ENCODE measurements at regions not wholly inside any gene's neighbourhood (a gene's known extent, or its start where the extent isn't known, plus 50 kb on each side); places are given as distances from the start of the nearest gene placed in this dataset.
"Not testable (repeated sequence)": the region's sequence is repeated elsewhere in the genome, so short reads cannot be mapped to it uniquely, and the experiment has no call there.

DNA sequence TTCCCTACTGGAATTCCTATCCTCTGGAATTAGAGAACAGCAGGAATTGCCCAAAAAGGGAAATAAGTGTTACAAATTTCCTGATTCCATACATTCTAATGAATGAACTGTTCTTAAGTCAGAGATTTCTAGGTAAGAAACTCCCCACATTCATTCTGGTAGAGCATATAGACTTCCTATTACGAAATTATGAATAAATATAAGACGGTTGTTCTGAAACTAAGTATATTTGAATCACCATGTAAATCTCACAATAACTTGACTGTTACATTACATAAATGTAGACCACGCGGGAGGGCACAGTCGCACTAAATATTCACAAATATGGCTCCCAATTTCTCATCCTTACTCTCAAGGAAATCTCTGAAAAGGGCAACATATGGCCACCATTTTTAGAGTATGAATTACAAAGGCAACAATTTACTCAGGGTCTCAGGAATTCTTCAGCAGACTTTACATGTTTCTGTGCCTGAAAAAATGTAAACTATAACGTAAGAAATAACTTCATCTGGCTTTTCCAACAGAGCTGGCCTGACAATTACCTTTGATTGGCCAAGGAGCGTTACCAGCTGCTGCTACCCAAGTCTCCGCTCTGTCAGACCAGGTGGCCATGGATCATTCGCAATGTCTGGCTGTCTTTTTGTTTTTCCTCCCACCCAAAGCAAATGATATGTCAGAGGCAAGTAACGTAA is 115.8 kb downstream of the MPP7 start:
- DNase-seq: no peak

- DNase-seq: no peak
Measured at GRCh38 chr10:28186461-28186860, 116.4 kb downstream of the MPP7 start.

DNA sequence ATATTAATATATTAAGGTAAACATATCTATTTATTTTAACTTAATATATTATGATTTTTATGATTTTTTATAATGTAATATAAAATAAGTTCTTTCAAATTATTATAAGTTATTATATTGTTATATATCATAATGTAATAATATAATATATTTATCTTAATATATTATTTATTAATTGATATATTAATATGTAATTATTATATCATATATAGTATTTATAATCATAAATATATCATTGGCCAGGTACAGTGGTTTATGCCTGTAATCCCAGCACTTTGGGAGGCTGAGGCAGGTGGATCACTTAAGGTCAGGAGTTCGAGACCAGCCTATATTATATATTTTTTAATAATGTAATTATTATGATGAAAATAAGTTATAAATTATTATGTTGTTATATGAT is 118.1 kb downstream of the MPP7 start:
- no peak for DNase-seq

DNA sequence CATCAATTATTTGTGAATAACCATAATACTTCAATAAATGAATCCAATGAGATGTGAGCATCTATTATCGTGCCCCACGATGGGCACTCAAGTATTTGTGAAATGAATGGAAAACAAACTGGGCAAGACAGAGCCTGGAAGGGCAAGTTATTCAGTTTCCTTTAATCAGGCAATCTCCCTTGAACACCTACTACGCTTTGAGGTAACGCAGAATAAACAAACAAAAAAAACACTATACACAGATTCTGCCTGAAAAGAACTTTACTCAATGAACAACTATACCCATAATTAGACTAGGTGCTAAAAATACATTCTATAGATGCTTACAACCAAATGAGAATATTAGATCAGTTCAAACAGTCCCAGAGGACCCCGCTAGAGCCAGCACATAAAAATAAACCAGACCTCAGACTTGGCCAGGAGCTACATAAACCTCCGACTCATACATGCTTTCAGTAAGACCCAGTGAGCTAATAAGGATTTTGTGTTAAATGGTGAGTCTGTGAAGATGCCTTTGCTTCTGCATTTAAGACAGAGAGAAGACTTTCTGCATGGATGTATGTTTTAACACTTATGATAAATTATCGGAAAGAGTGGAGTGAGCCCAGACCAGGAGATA is 121.3 kb downstream of the MPP7 start:
- no peak for DNase-seq

DNA sequence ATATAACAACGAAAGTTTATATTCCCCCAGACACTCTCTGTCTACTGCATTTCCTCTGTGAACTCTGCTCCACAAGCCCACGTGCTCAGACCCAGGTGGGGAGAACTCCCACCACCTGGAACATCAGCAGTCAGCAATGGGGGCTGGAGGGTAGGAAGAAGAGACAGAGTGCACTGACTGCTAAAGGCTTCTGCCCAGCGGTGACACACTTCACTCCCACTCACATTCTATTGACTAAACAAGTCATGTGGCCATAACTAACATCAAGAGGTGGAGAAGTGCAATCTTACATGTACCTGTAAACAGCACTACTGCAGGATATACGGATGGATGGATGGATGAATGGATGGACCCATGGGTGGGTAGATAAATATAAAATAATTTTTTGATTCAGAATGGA is 122.2 kb downstream of the MPP7 start:
- DNase-seq: peak; percentile 61

- no peak for DNase-seq
Measured at GRCh38 chr10:28179743-28180099, 123.1 kb downstream of the MPP7 start.

GRCh38 chr10:28179006-28179742 is 123.7 kb downstream of the MPP7 start:
- DNase-seq: peak; percentile 12

GRCh38 chr10:28177944-28178637 is 124.8 kb downstream of the MPP7 start:
- peak; percentile 31 for DNase-seq

- not testable (repeated sequence) for DNase-seq
Measured at GRCh38 chr10:28176498-28176897, 126.4 kb downstream of the MPP7 start.

- no peak for DNase-seq
Measured at GRCh38 chr10:28172223-28172610, 130.6 kb downstream of the MPP7 start.

DNA sequence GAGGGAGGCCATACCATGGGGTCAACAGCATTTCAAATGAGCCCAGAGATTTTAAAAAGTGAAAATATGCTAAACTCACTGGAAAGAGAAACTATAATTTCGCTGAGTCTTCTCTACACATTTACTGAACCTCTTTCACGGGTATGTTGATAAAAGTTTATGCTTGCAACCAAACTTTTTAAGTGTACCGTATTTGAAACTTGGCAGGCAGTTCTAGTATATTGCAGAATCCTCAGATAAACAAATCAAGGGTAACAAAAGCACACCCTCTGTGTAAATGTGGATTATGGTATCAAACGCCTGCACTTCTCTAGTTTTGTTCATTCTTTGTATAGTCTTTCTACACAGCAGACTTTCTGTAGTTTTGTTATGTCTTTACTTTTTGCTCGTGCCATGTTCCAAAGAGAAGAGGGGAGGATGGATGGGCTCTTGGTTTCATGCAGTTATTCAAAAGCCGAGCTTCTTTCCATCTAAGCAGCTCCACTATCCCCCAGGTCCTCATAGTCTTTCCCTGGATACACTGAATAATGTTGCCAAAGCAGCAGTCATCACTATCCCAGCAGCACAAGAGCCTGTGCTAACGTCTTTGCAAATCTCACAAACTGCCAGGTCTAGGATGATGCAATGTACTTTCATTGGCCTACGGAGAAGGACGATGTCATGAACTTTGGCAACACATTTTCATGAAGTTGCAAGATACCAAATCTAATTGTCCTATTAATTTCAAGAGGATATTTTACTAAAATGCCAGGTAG is 131.2 kb downstream of the MPP7 start:
- DNase-seq: no peak

DNA sequence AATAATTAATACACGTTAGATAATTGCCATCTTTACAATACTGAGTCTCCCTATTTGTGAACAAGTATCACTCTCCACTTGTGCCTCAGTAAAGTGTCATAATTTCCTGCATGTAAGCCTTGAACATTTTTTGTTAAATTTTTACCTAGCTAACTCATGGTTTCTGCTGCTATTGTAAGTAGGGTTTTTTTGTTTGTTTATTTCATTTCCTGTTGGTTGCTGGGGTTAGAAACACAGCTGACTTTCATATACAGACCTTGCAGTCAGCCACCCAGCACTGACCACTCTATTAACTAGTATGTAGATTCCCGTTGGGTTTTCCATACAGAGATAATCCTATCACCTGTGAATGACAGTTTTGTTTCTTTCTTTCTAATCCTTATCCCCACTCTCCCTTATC is 133.3 kb downstream of the MPP7 start:
- no peak for DNase-seq

DNA sequence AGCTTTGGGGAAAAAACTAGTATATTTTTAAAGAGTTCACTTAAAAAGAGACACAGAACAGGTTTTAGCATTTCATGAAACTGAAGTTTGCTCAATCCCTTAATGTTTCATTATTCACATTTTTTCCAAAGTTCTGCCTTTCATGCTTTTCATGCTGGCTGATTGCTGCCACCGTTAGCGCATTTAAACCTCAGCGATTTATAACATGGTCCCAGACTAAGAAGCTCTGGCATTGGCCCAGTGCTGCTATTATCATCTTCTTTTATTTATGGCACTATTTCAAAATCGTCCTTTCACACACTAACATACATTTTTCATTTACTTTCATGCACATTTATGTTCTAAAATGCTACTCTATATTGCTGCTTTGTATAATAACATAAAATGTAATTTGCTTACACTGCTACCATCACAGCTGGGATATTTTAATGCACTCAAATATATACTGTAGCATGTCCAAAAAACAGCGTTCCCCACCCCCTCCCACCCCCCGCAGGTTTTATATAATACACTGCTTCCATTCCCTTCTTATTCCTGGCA is 141.9 kb downstream of the MPP7 start:
- DNase-seq: no peak

- DNase-seq: no peak
Measured at GRCh38 chr10:28157379-28157778, 145.5 kb downstream of the MPP7 start.

DNA sequence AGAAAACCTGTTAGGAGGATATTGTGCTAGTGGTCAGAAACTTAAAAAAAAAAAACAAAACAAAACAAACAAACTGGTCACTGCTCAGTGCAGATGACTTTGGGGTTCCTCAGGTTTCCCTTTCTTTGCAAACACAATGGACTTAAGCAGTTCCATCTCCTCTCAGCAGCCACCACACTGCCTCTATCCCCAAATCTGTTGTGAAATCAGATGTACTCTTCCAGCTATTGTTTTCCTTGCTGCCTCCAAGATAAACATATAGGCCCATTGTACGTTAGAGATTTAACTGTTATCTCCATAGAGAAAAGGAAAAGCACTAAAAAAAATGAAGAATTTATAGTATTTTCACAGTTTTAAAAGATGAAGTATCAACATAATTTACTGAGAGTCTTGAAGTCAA is 147.1 kb downstream of the MPP7 start:
- no peak for DNase-seq

DNA sequence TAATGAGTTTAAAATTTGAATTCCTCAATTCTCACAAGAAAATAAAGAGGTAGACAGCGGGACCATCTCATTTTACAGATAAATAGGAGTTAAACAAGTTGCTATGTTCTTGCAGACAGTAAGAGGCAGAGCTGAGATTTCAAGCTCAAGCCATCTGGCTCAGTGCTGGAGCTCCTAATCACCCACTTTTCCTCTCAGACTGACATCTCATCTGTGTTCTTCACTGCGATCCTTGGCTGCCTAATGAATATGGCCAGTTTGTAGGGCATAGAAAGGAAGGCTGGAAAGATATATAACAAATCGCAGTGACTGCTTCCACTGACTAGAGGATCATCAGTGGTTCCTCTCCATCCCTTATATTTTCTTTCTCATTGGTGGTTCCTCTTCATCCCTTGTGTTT is 151.2 kb downstream of the MPP7 start:
- no peak for DNase-seq

DNA sequence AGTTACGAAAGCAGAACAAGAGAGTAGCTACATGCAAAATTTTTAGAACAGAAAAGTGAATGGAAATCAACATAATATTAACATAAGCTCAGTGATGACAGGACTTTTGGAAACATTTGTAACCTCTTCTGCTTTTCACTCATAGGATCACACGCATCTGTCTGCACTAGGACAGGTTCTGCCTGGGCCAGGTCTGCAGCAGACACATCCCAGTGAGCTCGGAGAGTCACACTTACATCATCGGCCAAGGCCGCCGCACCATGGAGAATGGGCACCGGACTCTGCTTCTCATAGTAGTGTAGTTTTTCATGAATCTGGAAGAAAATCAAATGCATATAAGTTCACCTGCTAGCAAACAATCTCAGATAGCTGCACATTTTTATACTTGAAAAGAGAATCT is 150.9 kb upstream of the ODAD2 start:
- DNase-seq: no peak

DNA sequence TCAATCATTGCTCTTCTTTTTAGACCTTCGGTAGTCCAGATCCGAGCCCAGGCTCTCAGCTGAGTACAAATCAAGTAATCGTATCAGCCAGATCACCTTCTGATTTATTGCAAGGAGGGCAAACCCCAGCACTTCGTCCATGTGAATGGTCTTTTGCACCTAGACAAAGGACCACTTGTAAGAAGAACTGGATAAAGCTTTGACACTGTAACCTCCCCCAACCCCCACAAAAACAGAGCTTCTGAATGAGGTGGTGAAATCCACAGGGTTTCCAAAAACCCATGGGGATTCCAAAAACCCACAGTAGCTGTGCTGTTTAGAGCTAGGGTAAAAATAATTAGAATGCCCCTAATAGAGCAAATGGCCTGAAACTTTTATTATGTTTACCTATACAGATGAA is 148.8 kb upstream of the ODAD2 start:
- no peak for DNase-seq

DNA sequence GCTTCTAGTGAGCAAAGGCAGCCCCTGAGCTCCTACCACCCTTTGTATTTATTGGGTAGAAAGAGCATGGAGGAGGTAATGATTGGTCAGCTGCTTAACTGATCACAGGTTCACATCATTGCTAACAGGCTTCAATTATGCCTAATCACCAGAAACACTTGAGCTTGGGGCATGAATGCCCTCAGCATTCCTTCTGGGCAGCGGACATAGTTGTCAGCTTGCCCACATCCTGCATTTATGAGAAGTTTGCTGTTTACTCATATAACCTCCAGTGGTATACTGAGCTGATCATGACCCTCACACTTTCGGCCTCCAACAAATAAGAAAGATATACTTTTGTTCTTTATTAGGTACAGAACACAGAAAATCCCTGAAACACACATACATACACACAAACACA is 140.3 kb upstream of the ODAD2 start:
- peak; percentile 68 for DNase-seq

DNA sequence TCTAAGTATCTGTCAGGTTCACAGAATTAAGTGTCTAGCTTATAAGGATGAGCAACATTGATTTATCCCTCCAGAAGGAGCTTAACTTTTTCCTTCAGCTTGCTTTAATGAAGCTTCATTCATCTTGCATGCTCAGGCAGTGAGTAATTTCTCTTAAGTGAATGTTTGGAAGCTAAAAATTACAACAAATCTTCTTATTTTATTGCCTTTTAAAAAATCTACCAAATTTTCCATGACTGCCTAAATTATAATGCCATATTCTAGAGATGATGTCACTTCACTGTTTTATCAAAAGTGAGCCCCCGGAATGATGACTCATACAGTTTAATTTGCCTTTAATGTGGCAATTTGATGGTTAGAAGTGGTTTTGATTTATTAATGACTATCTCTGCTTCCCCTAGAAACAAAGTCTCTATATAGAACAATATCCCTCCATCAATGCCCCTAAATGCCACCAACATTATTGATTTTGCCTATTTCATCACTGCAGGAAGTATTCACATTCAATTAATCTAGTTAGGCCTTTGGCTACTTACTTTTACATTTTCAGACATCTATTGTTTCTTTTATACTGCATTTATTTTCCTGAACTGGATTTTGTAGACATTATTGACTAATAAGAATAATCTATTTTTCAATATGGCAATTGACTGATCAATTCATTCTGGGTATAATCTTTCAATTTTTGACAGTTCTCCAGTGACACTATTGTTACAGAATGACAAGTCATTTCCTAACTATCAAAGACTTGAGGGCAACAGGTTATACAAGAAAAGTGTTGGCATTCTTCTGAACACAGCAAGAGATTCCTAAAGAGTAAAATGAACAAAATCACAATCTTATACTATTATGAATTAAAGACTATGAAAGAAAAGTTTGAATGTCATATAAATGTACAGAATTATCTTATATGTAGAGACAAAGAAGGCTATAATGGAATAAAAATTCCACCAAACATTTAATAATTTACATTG is 139.3 kb upstream of the ODAD2 start:
- DNase-seq: peak; percentile 57

DNA sequence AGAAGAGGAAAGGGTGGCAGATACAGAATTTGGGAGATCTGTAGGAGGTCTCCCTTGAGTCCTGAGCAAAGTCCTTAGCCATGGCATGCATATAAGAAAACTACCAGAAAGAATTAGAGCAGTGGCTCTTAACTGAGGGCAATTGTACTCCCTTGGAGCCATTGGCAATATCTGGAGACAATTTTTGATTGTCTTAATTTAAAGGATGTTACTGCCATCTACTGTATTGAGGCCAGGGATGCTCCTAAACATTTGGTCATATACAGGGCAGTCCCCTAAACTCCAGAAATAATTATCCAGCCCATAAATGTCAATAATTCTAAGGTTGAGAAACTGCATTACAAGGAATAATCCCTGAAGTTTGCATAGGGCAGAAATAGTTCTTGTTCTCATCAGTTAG is 136.4 kb upstream of the ODAD2 start:
- DNase-seq: no peak

DNA sequence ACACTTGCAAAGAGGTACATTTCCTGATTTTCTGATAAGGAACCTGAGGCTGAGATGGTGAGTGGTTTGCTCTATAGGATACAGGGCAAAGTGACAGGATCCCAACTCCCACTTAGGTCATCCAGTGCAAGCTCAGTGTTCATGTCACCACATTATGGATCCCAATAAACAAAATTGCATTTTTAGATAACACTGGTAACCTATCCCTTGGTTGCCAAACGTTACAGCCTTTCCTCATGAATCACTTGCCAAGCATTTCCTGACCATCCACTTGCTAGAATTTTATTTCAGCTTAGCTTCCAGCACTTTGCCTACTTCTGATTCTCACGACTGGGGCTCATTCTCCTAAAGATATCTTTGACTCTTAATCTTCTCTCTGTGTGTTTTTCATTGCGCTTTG is 131.4 kb upstream of the ODAD2 start:
- DNase-seq: no peak

Data from kidney glomerular epithelial cell (primary cell).